Left ventricle myocardium inferior (tissue), 1 donor: ENCODE measurements at regions not wholly inside any gene's neighbourhood (a gene's known extent, or its start where the extent isn't known, plus 50 kb on each side); places are given as distances from the start of the nearest gene placed in this dataset.
"Not testable (repeated sequence)": the region's sequence is repeated elsewhere in the genome, so short reads cannot be mapped to it uniquely, and the experiment has no call there.

Source experiments
- DNase-seq: peaks from one replicate; pipeline ENCODE4 v3.0.0-alpha.2; 2020
- H3K27ac ChIP-seq: fragments of 200-600 bp; replicated peaks from 2 replicates; pipeline ENCODE4 v1.8.0; 2021
- H3K27me3 ChIP-seq: fragments of 200-600 bp; 2 replicates; pipeline ENCODE4 v1.8.0; 2021; ENCODE audit warnings: low read depth
- H3K36me3 ChIP-seq: fragments of 200-600 bp; 2 replicates; pipeline ENCODE4 v1.8.0; 2021
- H3K4me1 ChIP-seq: fragments of 200-600 bp; 2 replicates; pipeline ENCODE4 v1.8.0; 2021
- H3K4me3 ChIP-seq: fragments of 200-600 bp; 2 replicates; pipeline ENCODE4 v1.8.0; 2021; ENCODE audit warnings: mild to moderate bottlenecking, moderate library complexity
- H3K9me3 ChIP-seq: fragments of 200-600 bp; replicated peaks from 2 replicates; pipeline ENCODE4 v1.8.0; 2021
- CTCF ChIP-seq: fragments of 200-600 bp; IDR thresholded peaks from 2 replicates; pipeline ENCODE4 v1.8.0; 2021; ENCODE audit warnings: antibody characterized with exemption, mild to moderate bottlenecking, borderline replicate concordance
- intact Hi-C: fragments of 100-400 bp; cut with micrococcal nuclease; formaldehyde crosslinking; loops from one replicate; pipeline ENCODE4 v1.11.0; 2022
- donor health status: DM: no; HTN: yes; CAD: no; lungs with severe emphysema.

DNA sequence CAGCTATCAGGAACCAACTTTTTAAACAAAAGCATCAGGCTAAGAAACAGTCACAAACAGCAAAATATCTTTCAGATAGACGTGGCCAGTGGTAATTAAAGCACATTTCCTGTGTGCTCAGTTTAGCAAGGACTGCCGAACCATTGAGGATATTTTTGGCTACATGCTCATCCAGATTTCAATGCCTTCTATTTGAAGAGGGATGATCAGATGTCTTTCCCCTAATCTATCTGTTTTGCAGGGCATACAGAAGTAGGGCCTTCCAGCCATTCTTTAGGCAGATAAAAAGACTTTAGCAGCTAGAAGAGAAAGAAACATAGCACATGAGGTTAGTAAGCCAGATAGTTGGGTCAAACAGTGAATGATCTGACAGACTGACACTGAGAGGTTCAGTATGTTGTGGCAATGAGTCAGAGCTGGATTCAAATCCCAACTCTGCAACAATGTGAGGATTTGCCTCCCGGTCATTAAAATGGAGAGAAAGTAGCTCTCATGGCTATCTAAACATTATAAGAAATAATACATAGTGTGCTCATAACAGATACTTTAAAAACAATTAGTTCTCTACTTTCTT lies 100.0 kb upstream of the PRKG2 start:
- TF ChIP-seq CTCF, result no peak

DNA sequence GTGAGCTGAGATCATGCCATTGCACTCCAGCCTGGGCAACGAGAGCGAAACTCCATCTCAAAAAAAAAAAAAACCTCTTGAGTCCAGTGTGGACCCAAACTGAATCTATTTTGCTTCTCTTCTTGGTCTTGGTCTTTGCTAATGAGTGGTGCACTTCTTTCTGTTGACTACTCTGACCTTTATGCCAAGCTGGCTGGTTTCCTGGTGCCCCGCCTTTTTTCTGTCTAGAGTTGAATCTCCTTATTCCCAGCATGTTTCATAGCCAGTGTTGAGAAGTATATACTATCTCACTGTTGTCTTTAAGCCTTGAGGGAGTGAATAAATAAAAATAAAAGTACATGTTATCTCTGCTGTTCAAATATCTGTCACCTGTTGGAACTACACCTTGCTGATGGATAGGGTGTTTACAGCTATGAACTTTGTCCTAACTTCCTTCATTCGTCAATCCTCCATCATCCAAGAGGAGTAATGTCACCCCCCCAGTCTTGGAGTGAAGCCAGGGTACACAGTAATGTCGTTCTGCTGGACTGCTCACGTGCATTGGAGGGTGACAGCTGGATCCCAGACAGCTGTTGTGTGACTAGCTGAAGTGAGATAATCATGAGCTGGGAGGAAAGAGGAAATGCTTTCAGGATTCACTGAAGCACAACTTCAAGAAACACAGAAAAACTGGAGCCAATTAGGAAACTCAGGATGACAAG lies 99.3 kb upstream of the PRKG2 start:
- no peak for TF ChIP-seq CTCF
- peak; percentile 27 for DNase-seq

More for the DNA sequence above, 100.0 kb upstream of the PRKG2 start:
- peaks cover 15% of the 10 kb centered on the region for H3K4me1 ChIP-seq
- no peak for DNase-seq
- no peak overlapping the region for H3K27ac ChIP-seq
- no peak overlapping the region for H3K4me3 ChIP-seq
- H3K36me3 ChIP-seq, result no peaks in the 10 kb centered on the region
- H3K9me3 ChIP-seq, result peaks cover 13% of the 10 kb centered on the region
- no peaks in the 10 kb centered on the region for H3K27me3 ChIP-seq
- intact Hi-C loops, result no loop called here

DNA sequence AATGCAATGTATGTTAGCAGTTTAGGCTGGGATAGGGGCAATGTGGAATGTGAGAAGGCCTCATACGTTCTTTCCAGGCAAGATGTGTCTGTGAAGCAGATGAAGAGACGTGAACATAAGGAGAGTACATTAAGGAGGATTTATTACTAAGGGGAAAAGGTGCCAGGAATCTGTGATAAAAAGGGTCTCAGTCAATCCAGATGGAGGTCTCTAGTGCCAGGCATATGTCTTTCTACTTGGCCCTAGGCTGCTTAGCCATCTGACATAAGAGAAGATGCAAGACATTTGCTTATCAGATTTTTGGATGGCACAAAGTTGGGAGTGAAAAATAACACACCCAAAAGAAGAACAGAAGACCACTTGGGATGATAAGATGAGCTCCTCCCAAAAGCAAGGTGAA lies 93.0 kb upstream of the PRKG2 start:
- Histone ChIP-seq H3K4me3 (no peak overlapping the region), H3K27me3 (no peaks in the 10 kb centered on the region), H3K27ac (no peak overlapping the region), H3K9me3 (peaks cover 17% of the 10 kb centered on the region), H3K4me1 (no peaks in the 10 kb centered on the region), H3K36me3 (no peaks in the 10 kb centered on the region)
- intact Hi-C loops, result no loop called here
- DNase-seq, result no peak
- TF ChIP-seq CTCF, result no peak

More for the DNA sequence above, 99.3 kb upstream of the PRKG2 start:
- Histone ChIP-seq H3K27ac (no peak overlapping the region), H3K27me3 (no peaks in the 10 kb centered on the region), H3K9me3 (peaks cover 17% of the 10 kb centered on the region), H3K4me1 (peaks cover 15% of the 10 kb centered on the region), H3K36me3 (no peaks in the 10 kb centered on the region), H3K4me3 (no peak overlapping the region)
- intact Hi-C loops, result no loop called here

DNA sequence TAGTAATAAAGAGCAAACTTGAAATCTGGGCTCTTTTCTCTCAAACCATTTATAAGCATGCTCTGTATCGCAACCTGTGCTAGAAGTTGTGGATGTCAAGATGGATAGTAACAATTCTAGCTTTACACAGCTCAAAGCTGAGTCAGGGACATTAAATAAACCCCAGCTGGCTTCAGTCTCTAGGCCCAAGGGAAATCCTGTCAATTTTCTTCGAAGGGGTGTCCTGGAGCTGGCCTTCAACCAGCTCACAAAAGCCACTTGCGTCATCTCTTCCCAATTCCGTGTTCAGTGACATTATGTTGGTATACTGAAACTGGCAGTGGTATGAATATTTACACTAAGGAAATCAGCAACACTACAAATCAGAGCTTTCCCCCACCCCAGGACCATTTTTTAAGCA lies 89.8 kb upstream of the PRKG2 start:
- Histone ChIP-seq H3K27me3 (no peaks in the 10 kb centered on the region), H3K9me3 (peaks cover 3% of the 10 kb centered on the region), H3K27ac (no peak overlapping the region), H3K36me3 (no peaks in the 10 kb centered on the region), H3K4me3 (no peak overlapping the region), H3K4me1 (no peaks in the 10 kb centered on the region)
- intact Hi-C loops, result no loop called here
- no peak for TF ChIP-seq CTCF
- no peak for DNase-seq

GRCh38 chr4:81300352-81300751 lies 85.3 kb upstream of the PRKG2 start:
- H3K4me1 ChIP-seq, H3K36me3 ChIP-seq, H3K27ac ChIP-seq, H3K4me3 ChIP-seq, H3K27me3 ChIP-seq, DNase-seq, intact Hi-C loops: not testable (repeated sequence)
- peaks cover 13% of the 10 kb centered on the region for H3K9me3 ChIP-seq

DNA sequence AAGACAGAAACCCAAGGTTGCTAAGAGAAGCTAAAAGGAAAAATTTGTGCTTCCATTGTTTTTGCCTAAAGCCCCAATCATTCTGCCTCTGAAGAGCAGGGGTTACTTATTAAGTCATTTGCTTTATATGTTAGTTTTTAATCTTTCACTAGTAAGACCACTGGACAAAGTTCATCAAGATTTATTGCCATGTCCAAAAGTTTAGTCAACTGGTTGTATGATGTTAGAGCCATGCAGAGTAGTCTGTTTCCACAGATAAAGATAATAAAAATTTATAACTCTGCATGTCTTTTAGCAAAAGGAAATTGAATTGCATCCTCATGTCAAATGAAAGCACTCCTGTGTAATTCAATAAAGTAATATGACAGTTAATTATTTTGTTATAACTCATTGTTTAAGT lies 75.8 kb upstream of the PRKG2 start:
- DNase-seq, result no peak
- H3K4me3 ChIP-seq, result no peak overlapping the region
- intact Hi-C loops, result no loop called here
- no peaks in the 10 kb centered on the region for H3K9me3 ChIP-seq
- no peaks in the 10 kb centered on the region for H3K36me3 ChIP-seq
- no peaks in the 10 kb centered on the region for H3K4me1 ChIP-seq
- no peaks in the 10 kb centered on the region for H3K27me3 ChIP-seq
- TF ChIP-seq CTCF, result no peak
- no peak overlapping the region for H3K27ac ChIP-seq
